Neuron (in vitro differentiated cells): ENCODE measurements at regions not wholly inside any gene's neighbourhood (a gene's known extent, or its start where the extent isn't known, plus 50 kb on each side); places are given as distances from the start of the nearest gene placed in this dataset.

Source experiments
- H2AFZ ChIP-seq: one replicate; pipeline ENCODE4 v1.6.1; 2013; ENCODE audit warnings: low read depth, mild to moderate bottlenecking, inconsistent platforms, low read length, moderate library complexity
- H3K27me3 ChIP-seq: one replicate; pipeline ENCODE4 v1.6.1; 2013; ENCODE audit warnings: low read length; ENCODE audit not compliant: insufficient read depth
- H3K36me3 ChIP-seq: one replicate; pipeline ENCODE4 v1.6.1; 2013; ENCODE audit warnings: low read length; ENCODE audit not compliant: insufficient read depth
- H3K4me1 ChIP-seq: one replicate; pipeline ENCODE4 v1.6.1; 2013; ENCODE audit warnings: low read length; ENCODE audit not compliant: insufficient read depth
- H3K4me3 ChIP-seq: 2 replicates; pipeline ENCODE4 v1.5.1; 2013; ENCODE audit warnings: mild to moderate bottlenecking, low read length, moderate library complexity
- H3K9me3 ChIP-seq: one replicate; pipeline ENCODE4 v1.6.1; 2013; ENCODE audit warnings: low read length

DNA sequence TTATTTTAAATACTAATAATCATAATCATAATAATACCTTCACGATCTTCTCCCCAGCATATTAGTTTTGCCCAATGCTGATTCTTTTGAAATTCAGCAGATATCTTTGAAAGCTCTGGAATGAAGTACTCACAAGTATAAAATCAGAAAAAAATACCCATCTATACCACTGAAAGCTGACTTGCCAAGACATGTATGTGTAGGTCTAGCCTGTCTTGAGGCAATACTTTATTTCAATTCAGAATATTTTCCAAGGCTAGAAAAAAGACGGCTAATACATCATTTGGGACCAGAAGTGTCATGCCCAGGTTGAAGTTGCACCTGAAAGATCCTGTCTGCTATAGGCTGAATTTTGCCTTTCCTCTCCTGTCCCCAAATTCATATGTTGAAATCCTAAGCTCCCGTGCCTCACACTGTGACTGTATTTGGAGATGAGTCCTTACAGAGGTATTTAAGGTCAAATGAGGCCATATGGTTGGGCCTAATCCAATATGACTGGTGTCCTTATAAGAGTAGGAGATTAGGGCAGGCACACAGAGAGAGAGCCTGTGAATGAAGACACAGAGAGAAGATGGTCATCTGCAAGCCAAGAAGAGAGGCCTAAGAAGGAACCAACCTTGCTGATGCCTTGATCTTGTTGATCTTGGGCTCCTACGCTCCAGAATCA lies 255.9 kb upstream of the CMC1 start:
- Histone ChIP-seq H3K9me3 (no peaks in the 10 kb centered on the region), H2AFZ (no peak overlapping the region), H3K4me3 (no peak overlapping the region), H3K36me3 (no peaks in the 10 kb centered on the region), H3K27me3 (no peaks in the 10 kb centered on the region), H3K4me1 (peaks cover 12% of the 10 kb centered on the region)

DNA sequence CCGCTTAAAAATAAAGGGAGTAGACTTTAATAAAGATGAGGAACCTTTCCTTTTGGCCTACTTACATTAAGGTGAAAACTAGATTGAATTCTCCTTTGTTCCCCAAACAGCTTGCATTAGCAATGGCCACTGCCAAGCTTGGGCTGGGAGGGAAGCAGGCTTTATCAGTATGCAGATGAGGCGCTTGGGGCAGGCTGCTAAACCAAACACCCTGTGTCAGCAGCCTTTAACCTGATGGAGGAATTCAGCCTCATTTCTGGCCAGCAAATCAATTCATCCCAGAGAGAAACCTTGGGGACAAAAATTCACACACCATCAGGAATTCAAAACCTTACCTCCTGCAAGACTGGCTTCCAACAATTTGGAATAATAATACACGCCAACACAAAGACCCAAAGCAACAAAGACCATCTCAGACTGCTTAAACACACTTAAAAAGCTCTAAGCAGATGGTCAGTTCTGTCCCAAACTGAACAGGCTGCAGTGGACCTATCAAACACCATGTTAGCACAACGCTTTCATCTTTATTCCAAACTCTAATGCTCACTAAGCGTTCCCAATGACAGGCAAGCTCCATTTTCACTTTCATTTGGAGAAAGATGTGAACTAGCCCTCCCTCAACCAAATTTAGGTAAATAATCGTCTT lies 255.1 kb upstream of the CMC1 start:
- H3K9me3 ChIP-seq, result no peaks in the 10 kb centered on the region
- H2AFZ ChIP-seq, result peak overlapping the region; percentile 12
- H3K36me3 ChIP-seq, result no peaks in the 10 kb centered on the region
- H3K27me3 ChIP-seq, result no peaks in the 10 kb centered on the region
- no peak overlapping the region for H3K4me3 ChIP-seq
- peaks cover 12% of the 10 kb centered on the region for H3K4me1 ChIP-seq

DNA sequence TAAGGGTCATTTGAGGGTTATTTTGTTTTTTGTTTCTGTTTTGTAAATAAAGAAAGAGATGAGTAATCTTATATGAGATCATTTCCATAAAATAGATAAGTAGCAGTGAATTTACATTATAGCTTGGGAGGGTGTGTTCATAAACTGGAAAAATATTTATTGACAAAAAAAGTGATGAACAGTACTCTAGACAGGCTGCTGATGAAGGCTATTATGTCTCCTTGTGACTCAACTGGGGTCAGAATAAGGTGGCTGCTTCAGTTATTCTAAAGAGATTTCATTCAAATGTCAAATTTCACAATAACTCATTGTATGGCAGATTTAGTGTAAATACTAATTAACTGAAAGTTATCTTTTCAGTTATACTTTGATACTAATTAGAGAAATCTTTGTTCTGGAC lies 251.1 kb upstream of the CMC1 start:
- Histone ChIP-seq H3K9me3 (no peaks in the 10 kb centered on the region), H3K4me3 (no peak overlapping the region), H3K27me3 (no peaks in the 10 kb centered on the region), H3K4me1 (peaks cover 12% of the 10 kb centered on the region), H3K36me3 (no peaks in the 10 kb centered on the region), H2AFZ (no peak overlapping the region)

DNA sequence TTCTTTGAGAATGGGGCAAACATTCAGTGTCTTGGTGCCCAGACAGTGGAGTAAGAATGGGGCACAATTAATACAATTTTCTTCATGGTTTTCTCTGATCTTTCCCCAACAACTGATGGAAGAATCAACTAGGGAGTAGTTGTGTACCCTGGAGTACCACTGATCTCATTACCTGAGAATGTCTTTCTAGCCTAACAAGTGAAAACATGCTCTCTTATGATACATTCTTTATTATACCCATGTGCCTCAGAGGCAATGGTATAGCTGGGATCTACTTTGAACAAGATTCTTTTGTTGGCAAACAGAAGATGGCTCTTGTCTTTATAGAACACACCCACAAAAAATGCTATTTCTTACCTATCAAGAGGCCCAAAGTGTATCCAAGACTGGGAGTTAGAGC lies 250.6 kb upstream of the CMC1 start:
- Histone ChIP-seq H2AFZ (no peak overlapping the region), H3K36me3 (no peaks in the 10 kb centered on the region), H3K4me1 (peaks cover 9% of the 10 kb centered on the region), H3K9me3 (no peaks in the 10 kb centered on the region), H3K27me3 (no peaks in the 10 kb centered on the region), H3K4me3 (no peak overlapping the region)

DNA sequence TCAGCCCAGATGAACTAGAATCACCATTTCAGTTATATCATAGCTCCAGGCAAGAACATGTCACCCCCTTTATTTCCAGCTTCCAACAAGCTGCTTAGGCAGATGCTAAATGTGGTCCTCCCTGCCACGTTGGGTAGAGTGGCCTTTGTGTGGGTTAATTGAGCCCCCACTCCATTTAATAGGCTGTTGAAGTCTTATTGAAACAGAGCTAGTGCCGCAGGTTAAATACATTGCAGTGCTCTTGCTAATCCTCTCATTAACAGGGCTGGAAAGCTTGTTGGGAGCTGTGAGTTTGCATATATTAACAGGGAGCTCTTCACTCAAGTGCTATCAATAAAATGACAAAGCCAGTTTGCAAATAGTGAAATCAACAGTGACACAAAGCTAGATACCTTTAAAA lies 248.4 kb upstream of the CMC1 start:
- H3K4me1 ChIP-seq, result no peaks in the 10 kb centered on the region
- H3K36me3 ChIP-seq, result no peaks in the 10 kb centered on the region
- H3K4me3 ChIP-seq, result no peak overlapping the region
- H2AFZ ChIP-seq, result no peak overlapping the region
- no peaks in the 10 kb centered on the region for H3K27me3 ChIP-seq
- H3K9me3 ChIP-seq, result no peaks in the 10 kb centered on the region

DNA sequence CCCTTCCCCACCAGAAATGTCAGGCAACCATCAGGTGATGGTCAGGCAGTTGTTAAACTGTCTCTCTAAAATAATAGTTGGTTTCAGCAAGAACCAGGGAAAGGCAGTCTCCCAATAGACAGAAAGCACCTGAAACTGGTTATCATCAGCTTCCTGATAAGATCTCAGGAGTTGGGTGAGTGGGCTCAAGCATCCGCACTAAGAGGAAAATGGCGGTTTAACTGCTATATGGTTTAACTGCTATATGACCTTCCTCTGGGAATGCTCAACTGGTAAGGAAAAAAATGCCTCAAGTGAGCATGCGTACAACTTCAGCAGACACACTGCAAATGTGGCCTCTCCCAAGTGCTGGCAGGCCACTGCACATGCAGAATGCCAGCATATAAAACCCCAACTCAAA lies 240.8 kb upstream of the CMC1 start:
- Histone ChIP-seq H3K4me3 (no peak overlapping the region), H3K4me1 (no peaks in the 10 kb centered on the region), H2AFZ (no peak overlapping the region), H3K36me3 (no peaks in the 10 kb centered on the region), H3K9me3 (no peaks in the 10 kb centered on the region), H3K27me3 (no peaks in the 10 kb centered on the region)

DNA sequence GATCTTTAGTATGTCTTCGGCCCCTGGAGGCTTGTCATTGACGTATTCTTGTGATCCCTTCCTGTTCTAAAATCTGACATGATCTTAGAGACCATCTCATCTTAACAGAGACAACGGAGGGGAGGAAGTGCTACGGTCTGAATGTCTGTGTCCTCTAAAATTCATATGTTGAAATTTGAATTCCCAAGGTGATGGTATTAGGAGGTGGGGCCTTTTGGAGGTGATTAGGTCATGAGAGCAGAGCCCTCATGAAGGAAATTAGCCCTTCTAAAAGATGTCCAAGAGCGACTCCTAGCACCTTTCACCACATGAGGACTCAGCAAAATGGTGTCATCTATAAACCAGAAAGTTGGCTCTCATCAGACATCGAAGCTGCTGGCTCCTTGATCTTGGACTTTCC lies 233.2 kb upstream of the CMC1 start:
- H3K36me3 ChIP-seq, result no peaks in the 10 kb centered on the region
- H3K4me3 ChIP-seq, result no peak overlapping the region
- no peak overlapping the region for H2AFZ ChIP-seq
- no peaks in the 10 kb centered on the region for H3K9me3 ChIP-seq
- no peaks in the 10 kb centered on the region for H3K4me1 ChIP-seq
- no peaks in the 10 kb centered on the region for H3K27me3 ChIP-seq

DNA sequence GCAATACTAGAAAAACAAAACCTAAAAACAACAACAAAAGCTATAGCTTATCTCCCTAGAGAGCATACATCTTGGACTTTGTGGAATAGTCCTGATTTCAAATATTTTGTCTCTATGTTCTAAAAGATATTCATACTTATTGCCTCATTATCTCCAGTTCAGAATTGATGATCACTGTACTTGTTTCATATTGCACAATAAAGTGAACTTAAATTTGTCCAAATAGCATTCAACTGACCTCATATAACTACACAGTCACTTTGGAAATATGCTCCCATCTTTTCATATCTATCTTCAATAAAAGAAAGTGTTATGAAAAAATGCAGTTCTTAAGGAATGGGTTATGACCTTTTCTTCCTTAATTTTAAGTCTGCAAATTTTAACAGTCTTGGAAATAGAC lies 228.6 kb upstream of the CMC1 start:
- Histone ChIP-seq H3K4me3 (no peak overlapping the region), H3K9me3 (no peaks in the 10 kb centered on the region), H2AFZ (no peak overlapping the region), H3K4me1 (no peaks in the 10 kb centered on the region), H3K36me3 (no peaks in the 10 kb centered on the region), H3K27me3 (no peaks in the 10 kb centered on the region)

DNA sequence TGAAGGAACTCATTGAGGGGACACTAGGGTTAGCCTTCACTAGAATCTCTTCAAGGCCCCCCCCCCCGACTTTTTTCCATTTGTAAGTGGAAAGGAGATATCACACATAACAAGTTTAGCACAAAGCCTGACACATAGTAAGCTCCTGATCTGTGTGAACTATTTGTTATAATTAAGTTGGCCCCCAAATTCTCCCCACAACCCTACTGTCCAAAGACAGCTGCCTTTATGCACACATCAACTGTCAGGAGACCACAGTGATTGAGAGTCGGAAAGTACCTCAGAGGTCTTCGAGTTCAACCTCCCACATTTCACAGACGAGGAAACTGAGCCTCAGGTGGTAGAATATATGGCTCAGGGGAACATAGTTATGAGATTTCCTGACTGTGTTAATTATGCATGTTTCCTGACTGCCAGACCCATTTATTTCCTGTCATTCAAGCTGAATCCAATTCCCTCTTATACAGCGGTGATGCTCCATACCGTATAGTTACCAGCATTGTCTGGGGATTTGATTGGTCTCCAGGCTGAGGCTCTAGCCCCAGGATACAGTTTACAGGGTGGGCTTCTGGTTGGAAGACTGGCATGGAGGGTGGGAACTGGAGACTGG lies 227.4 kb upstream of the CMC1 start:
- no peak overlapping the region for H2AFZ ChIP-seq
- no peaks in the 10 kb centered on the region for H3K9me3 ChIP-seq
- no peaks in the 10 kb centered on the region for H3K27me3 ChIP-seq
- no peaks in the 10 kb centered on the region for H3K4me1 ChIP-seq
- H3K36me3 ChIP-seq, result no peaks in the 10 kb centered on the region
- no peak overlapping the region for H3K4me3 ChIP-seq

DNA sequence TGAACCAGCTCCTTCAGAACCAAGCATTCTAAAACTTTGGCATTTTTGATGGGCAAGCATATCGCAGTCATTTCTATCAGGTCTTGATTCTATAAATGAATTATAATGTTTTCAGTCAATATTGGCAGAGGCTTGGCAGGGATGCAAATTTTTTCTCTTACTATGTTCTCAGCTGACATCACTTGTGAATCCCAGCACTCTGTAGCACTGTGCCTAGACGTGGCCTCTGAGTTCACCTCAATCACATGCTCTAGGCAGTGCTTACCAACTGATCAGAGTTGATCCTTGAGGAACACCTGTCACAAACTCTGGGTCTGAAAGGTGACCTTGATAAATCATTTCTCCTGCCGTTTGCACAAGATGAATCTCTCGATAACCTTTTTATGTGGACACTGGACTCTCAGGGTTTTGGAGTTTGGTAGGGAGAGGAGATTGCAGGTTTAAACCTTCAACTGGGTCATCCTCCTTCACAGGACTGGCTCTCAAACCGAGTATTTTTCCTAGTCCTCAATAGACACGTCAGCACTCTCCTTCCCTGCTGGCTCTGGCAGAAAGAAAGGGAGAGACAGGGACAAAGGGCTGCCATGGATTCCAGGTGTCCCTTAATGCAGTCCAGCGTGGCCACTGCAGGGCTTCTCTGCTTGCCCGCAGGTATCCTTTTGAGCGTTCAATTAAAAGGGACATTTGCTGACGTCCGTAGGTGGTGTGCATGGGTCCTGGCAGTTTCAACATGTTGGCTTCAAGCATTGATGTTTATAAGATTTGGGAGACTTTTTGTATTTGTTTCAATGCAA lies 222.3 kb upstream of the CMC1 start:
- H3K9me3 ChIP-seq, result no peaks in the 10 kb centered on the region
- H3K27me3 ChIP-seq, result no peaks in the 10 kb centered on the region
- no peak overlapping the region for H3K4me3 ChIP-seq
- H3K36me3 ChIP-seq, result no peaks in the 10 kb centered on the region
- no peaks in the 10 kb centered on the region for H3K4me1 ChIP-seq
- no peak overlapping the region for H2AFZ ChIP-seq

DNA sequence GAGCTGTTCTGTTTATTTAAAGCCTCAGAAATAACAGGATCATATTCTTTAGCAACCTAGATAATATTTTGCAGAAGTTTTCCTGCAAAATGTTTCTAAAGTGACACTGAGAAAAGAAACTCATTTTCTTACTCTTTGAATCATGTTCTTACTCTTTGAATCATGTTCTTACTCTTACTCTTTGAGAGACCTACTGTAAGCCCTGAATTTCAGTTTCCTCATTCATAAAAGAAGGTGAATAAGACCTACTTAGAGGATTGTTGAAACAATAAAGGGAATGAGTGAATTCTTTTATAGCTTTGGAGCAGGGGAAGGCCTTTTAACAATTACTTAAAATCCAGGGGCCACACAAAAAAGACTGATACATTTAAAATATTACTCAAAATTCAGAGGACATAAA lies 221.7 kb upstream of the CMC1 start:
- Histone ChIP-seq H2AFZ (no peak overlapping the region), H3K4me3 (no peak overlapping the region), H3K9me3 (no peaks in the 10 kb centered on the region), H3K36me3 (no peaks in the 10 kb centered on the region), H3K27me3 (no peaks in the 10 kb centered on the region), H3K4me1 (no peaks in the 10 kb centered on the region)

DNA sequence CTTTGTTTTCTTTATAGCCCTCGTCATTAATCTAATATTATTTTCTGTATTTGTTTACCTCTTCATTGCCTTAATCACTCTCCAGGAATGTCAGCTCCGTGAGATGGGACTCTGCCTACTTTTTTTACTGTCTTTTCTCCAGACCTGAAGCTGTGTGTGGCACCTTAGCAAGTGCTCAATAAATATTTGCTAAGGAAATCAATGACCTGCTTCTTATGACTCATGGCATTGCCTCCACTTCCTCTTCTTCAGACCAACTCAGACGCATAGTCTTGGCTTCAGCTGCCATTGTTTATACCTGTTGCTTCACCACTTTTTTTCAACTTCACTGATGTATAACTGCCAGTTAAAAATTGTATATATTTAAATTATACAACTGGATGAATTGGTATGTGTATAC lies 218.5 kb upstream of the CMC1 start:
- no peaks in the 10 kb centered on the region for H3K4me1 ChIP-seq
- no peaks in the 10 kb centered on the region for H3K36me3 ChIP-seq
- no peaks in the 10 kb centered on the region for H3K27me3 ChIP-seq
- no peaks in the 10 kb centered on the region for H3K9me3 ChIP-seq
- no peak overlapping the region for H3K4me3 ChIP-seq
- no peak overlapping the region for H2AFZ ChIP-seq

DNA sequence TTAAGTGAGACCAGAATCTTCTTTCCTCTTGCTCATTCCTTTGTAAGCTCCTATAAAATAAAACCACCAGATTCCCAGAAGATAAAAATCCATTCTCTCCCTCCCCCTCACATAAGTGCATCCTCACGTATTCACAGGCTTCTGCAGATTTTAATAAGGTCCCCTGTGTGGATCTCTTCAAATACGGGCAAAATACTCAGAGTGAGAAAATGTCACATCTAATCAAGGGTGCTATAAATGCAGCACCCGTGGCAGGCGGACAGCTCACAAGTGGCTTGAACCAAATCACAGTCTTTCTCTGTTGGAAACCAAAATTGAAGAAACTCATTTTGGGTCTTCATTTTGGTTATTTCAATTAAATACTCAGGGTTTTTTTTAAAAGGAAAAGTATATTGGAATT lies 212.9 kb upstream of the CMC1 start:
- no peaks in the 10 kb centered on the region for H3K4me1 ChIP-seq
- H2AFZ ChIP-seq, result no peak overlapping the region
- no peaks in the 10 kb centered on the region for H3K36me3 ChIP-seq
- no peak overlapping the region for H3K4me3 ChIP-seq
- no peaks in the 10 kb centered on the region for H3K27me3 ChIP-seq
- no peaks in the 10 kb centered on the region for H3K9me3 ChIP-seq
